ENCODE measurements at regions not wholly inside any gene's neighbourhood (a gene's known extent, or its start where the extent isn't known, plus 50 kb on each side); places are given as distances from the start of the nearest gene placed in this dataset.

DNA sequence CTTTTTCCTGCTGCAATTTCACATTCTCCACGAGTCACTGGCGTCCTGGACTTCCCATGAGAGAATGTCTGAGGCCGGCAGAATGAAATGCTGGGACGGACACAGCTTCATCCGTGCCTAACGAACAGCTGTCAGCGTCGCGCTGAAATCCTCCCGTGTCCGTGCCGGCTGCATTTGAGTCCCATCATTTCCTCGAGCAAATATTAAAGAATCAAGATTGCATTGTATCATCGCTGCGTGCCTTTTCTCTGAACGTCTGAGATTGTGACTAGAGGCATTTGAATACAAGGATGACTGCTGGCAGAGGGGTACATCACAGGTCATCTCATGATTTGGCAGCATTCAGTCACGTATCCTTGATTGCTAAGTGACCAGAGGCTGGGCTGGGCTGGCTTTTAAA is 279.9 kb downstream of the ASMT start:
- TF ChIP-seq SKIL (IDR thresholded peaks at IDR 0.05; ENCODE audit: low read depth, poor library complexity, severe bottlenecking) = no peak
- no peak for TF ChIP-seq FOXM1 (IDR thresholded peaks at IDR 0.05; ENCODE audit: low read depth, low read length)
- TF ChIP-seq SIN3A (IDR thresholded peaks at IDR 0.05; ENCODE audit: low read depth, low read length) = no peak
- no peak for TF ChIP-seq CREM (IDR thresholded peaks at IDR 0.05; ENCODE audit: low read depth)
- no peak for TF ChIP-seq SP1 (IDR thresholded peaks at IDR 0.05; ENCODE audit: low read depth, low read length)
- TF ChIP-seq POLR2A (IDR thresholded peaks at IDR 0.05; ENCODE audit: low read depth, low read length) = no peak
- no peak for TF ChIP-seq ESRRA (IDR thresholded peaks at IDR 0.05; ENCODE audit: low read length)
- TF ChIP-seq, protein P1, sequence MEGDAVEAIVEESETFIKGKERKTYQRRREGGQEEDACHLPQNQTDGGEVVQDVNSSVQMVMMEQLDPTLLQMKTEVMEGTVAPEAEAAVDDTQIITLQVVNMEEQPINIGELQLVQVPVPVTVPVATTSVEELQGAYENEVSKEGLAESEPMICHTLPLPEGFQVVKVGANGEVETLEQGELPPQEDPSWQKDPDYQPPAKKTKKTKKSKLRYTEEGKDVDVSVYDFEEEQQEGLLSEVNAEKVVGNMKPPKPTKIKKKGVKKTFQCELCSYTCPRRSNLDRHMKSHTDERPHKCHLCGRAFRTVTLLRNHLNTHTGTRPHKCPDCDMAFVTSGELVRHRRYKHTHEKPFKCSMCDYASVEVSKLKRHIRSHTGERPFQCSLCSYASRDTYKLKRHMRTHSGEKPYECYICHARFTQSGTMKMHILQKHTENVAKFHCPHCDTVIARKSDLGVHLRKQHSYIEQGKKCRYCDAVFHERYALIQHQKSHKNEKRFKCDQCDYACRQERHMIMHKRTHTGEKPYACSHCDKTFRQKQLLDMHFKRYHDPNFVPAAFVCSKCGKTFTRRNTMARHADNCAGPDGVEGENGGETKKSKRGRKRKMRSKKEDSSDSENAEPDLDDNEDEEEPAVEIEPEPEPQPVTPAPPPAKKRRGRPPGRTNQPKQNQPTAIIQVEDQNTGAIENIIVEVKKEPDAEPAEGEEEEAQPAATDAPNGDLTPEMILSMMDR (IDR thresholded peaks at IDR 0.05 in 2 of 3, conservative IDR thresholded peaks at IDR 0.05 in 1 of 3; ENCODE audit: control insufficient read depth in 2 of 3, extremely low read depth in 1 of 3, insufficient read depth in 1 of 3, low read depth in 3 of 3, low read length in 3 of 3) = no peak
- no peak for TF ChIP-seq ELK1 (IDR thresholded peaks at IDR 0.05; ENCODE audit: low read depth, low read length)
- no peak for TF ChIP-seq BHLHE40 (IDR thresholded peaks at IDR 0.05; ENCODE audit: borderline replicate concordance in 1 of 2, low read depth in 2 of 2, low read length in 1 of 2)
